WTC11 (cell line): ENCODE measurements at regions not wholly inside any gene's neighbourhood (a gene's known extent, or its start where the extent isn't known, plus 50 kb on each side); places are given as distances from the start of the nearest gene placed in this dataset.

Source experiments
- ATAC-seq: fragments of 200-7000 bp; cut with Tn5 transposase; 2 replicates; pipeline ENCODE4 v1.10.0; 2021; ENCODE audit warnings: mild to moderate bottlenecking, moderate library complexity
- CTCF ChIA-PET: fragments of 300-600 bp; sonication (Branson Sonifier 250); formaldehyde crosslinking; loops from one replicate; lab custom pipeline; 2021; ENCODE audit warnings: antibody characterized with exemption; lab: Charles Lee
- POLR2A ChIA-PET: fragments of 350-600 bp; sonication (Branson Sonifier 250); formaldehyde crosslinking; loops from one replicate; lab custom pipeline; 2021; ENCODE audit warnings: antibody characterized with exemption; lab: Charles Lee
- DNase-seq: peaks from one replicate; pipeline ENCODE4 v3.0.0; 2021; ENCODE audit warnings: low spot score
- H3K27ac Mint-ChIP-seq: 2 replicates; pipeline ENCODE4 v1.8.0; 2021; ENCODE audit warnings: mixed read lengths
- H3K27me3 Mint-ChIP-seq: 2 replicates; pipeline ENCODE4 v1.8.0; 2021; ENCODE audit warnings: low read depth, mild to moderate bottlenecking, moderate library complexity, mixed read lengths
- H3K36me3 Mint-ChIP-seq: 2 replicates; pipeline ENCODE4 v1.8.0; 2021; ENCODE audit warnings: mixed read lengths
- H3K4me1 Mint-ChIP-seq: 2 replicates; pipeline ENCODE4 v1.8.0; 2022; ENCODE audit warnings: mixed read lengths
- H3K4me3 Mint-ChIP-seq: 2 replicates; pipeline ENCODE4 v1.8.0; 2021; ENCODE audit warnings: mild to moderate bottlenecking, moderate library complexity, mixed read lengths
- H3K9me3 Mint-ChIP-seq: 2 replicates; pipeline ENCODE4 v1.8.0; 2021; ENCODE audit warnings: mixed read lengths
- ATF6 ChIP-seq: sonication (generic); formaldehyde crosslinking; IDR thresholded peaks from 2 replicates; pipeline ENCODE4 v1.8.1; 2023; ENCODE audit warnings: mild to moderate bottlenecking, missing genetic modification reagents
- CTCF ChIP-seq: fragments of 200-600 bp; IDR thresholded peaks from 2 replicates; pipeline ENCODE4 v1.8.0; 2022; ENCODE audit warnings: antibody characterized with exemption
- E2F5 ChIP-seq: sonication (generic); formaldehyde crosslinking; IDR thresholded peaks from 2 replicates; pipeline ENCODE4 v1.8.1; 2022; ENCODE audit warnings: mild to moderate bottlenecking, moderate library complexity, missing genetic modification reagents
- FOXJ3 ChIP-seq: sonication (generic); formaldehyde crosslinking; IDR thresholded peaks from 2 replicates; pipeline ENCODE4 v1.9.0; 2021; ENCODE audit warnings: missing genetic modification reagents, mild to moderate bottlenecking, borderline replicate concordance
- GABPB1 ChIP-seq: sonication (generic); formaldehyde crosslinking; IDR thresholded peaks from 2 replicates; pipeline ENCODE4 v1.8.1; 2023; ENCODE audit warnings: mild to moderate bottlenecking, missing genetic modification reagents
- GTF2I ChIP-seq: fragments of 250-450 bp; sonication (Bioruptor Pico); conservative IDR thresholded peaks from 2 replicates; pipeline ENCODE4 v1.4.0; 2021; ENCODE audit warnings: mild to moderate bottlenecking
- IRF2 ChIP-seq: sonication (generic); formaldehyde crosslinking; IDR thresholded peaks from 2 replicates; pipeline ENCODE4 v1.8.0; 2022; ENCODE audit warnings: low read depth, missing genetic modification reagents, borderline replicate concordance
- JAZF1 ChIP-seq: fragments of 250-450 bp; sonication (Bioruptor Pico); IDR thresholded peaks from 2 replicates; pipeline ENCODE4 v1.9.0; 2021; ENCODE audit warnings: moderate library complexity, mild to moderate bottlenecking, inconsistent platforms
- KAT7 ChIP-seq: sonication (generic); formaldehyde crosslinking; IDR thresholded peaks from 2 replicates; pipeline ENCODE4 v1.8.1; 2023; ENCODE audit warnings: missing genetic modification reagents, mild to moderate bottlenecking, borderline replicate concordance
- MYBL2 ChIP-seq: sonication (generic); formaldehyde crosslinking; IDR thresholded peaks from 2 replicates; pipeline ENCODE4 v1.8.1; 2023; ENCODE audit warnings: mild to moderate bottlenecking, moderate library complexity, missing genetic modification reagents
- PREB ChIP-seq: sonication (generic); formaldehyde crosslinking; IDR thresholded peaks from 2 replicates; pipeline ENCODE4 v1.8.1; 2022; ENCODE audit warnings: mild to moderate bottlenecking, missing genetic modification reagents, moderate library complexity, borderline replicate concordance
- SP1 ChIP-seq: sonication (generic); formaldehyde crosslinking; conservative IDR thresholded peaks from 2 replicates; pipeline ENCODE4 v1.8.1; 2022; ENCODE audit warnings: missing genetic modification reagents
- ZBTB21 ChIP-seq: sonication (generic); formaldehyde crosslinking; IDR thresholded peaks from 2 replicates; pipeline ENCODE4 v1.8.1; 2023; ENCODE audit warnings: mild to moderate bottlenecking, missing genetic modification reagents, borderline replicate concordance
- ZNF281 ChIP-seq: sonication (generic); formaldehyde crosslinking; IDR thresholded peaks from 2 replicates; pipeline ENCODE4 v1.8.0; 2023; ENCODE audit warnings: mild to moderate bottlenecking, missing genetic modification reagents
- ZNF396 ChIP-seq: fragments of 250-450 bp; sonication (Bioruptor Pico); IDR thresholded peaks from 2 replicates; pipeline ENCODE4 v1.8.0; 2021; ENCODE audit warnings: mild to moderate bottlenecking, moderate library complexity, borderline replicate concordance
- ZNF532 ChIP-seq: fragments of 250-450 bp; sonication (Bioruptor Pico); IDR thresholded peaks from 2 replicates; pipeline ENCODE4 v1.9.0; 2021; ENCODE audit warnings: mild to moderate bottlenecking, borderline replicate concordance
- ZNF671 ChIP-seq: fragments of 250-450 bp; sonication (Bioruptor Pico); IDR thresholded peaks from 2 replicates; pipeline ENCODE4 v1.8.0; 2021; ENCODE audit warnings: mild to moderate bottlenecking
- TF ChIP-seq, protein P1 (sequence below): sonication (generic); formaldehyde crosslinking; IDR thresholded peaks from 2 replicates; pipeline ENCODE4 v1.8.0; 2022; ENCODE audit warnings: mild to moderate bottlenecking, missing genetic modification reagents
- TF ChIP-seq, protein P2 (sequence below): sonication (generic); formaldehyde crosslinking; IDR thresholded peaks from 2 replicates; pipeline ENCODE4 v1.8.1; 2022; ENCODE audit warnings: missing genetic modification reagents, borderline replicate concordance

GRCh38 chr1:80656641-80657040 is 1144.1 kb upstream of the ADGRL2 start:
- no peak overlapping the region for H3K27ac Mint-ChIP-seq
- POLR2A ChIA-PET: no interaction called here
- DNase-seq (no peak), ATAC-seq (no peak)
- TF ChIP-seq FOXJ3: no peak
- no peak for TF ChIP-seq E2F5 (CRISPR knock-in tag)
- no peak for TF ChIP-seq GTF2I
- no peak for TF ChIP-seq CTCF
- TF ChIP-seq SP1 (CRISPR knock-in tag): no peak
- TF ChIP-seq GABPB1 (CRISPR knock-in tag): no peak
- TF ChIP-seq ZNF281 (CRISPR knock-in tag): no peak
- TF ChIP-seq MYBL2 (CRISPR knock-in tag): no peak
- no peak for TF ChIP-seq PREB (CRISPR knock-in tag)
- TF ChIP-seq ZNF671: no peak
- TF ChIP-seq ZNF532 (CRISPR knock-in tag): no peak
- TF ChIP-seq KAT7 (CRISPR knock-in tag): no peak
- no peak for TF ChIP-seq ZNF396 (CRISPR knock-in tag)
- TF ChIP-seq ZBTB21 (CRISPR knock-in tag): no peak
- TF ChIP-seq IRF2 (CRISPR knock-in tag): no peak
- TF ChIP-seq ATF6 (CRISPR knock-in tag): no peak
- TF ChIP-seq JAZF1: no peak
- TF ChIP-seq, protein P1, sequence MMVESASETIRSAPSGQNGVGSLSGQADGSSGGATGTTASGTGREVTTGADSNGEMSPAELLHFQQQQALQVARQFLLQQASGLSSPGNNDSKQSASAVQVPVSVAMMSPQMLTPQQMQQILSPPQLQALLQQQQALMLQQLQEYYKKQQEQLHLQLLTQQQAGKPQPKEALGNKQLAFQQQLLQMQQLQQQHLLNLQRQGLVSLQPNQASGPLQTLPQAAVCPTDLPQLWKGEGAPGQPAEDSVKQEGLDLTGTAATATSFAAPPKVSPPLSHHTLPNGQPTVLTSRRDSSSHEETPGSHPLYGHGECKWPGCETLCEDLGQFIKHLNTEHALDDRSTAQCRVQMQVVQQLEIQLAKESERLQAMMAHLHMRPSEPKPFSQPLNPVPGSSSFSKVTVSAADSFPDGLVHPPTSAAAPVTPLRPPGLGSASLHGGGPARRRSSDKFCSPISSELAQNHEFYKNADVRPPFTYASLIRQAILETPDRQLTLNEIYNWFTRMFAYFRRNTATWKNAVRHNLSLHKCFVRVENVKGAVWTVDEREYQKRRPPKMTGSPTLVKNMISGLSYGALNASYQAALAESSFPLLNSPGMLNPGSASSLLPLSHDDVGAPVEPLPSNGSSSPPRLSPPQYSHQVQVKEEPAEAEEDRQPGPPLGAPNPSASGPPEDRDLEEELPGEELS (CRISPR knock-in tag): no peak
- TF ChIP-seq, protein P2, sequence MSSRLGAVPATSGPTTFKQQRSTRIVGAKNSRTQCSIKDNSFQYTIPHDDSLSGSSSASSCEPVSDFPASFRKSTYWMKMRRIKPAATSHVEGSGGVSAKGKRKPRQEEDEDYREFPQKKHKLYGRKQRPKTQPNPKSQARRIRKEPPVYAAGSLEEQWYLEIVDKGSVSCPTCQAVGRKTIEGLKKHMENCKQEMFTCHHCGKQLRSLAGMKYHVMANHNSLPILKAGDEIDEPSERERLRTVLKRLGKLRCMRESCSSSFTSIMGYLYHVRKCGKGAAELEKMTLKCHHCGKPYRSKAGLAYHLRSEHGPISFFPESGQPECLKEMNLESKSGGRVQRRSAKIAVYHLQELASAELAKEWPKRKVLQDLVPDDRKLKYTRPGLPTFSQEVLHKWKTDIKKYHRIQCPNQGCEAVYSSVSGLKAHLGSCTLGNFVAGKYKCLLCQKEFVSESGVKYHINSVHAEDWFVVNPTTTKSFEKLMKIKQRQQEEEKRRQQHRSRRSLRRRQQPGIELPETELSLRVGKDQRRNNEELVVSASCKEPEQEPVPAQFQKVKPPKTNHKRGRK (CRISPR knock-in tag): no peak
- H3K4me1 Mint-ChIP-seq: peaks cover 29% of the 10 kb centered on the region
- H3K9me3 Mint-ChIP-seq: peaks cover 13% of the 10 kb centered on the region
- no peaks in the 10 kb centered on the region for H3K27me3 Mint-ChIP-seq
- CTCF ChIA-PET: interaction anchor here (0.7 to 2.3 kb wide), 7 partner anchors 11 to 439 kb away, joined by 3 to 8 read pairs (median 3); no protein-coding TSS in a partner anchor
- no peak overlapping the region for H3K4me3 Mint-ChIP-seq
- peaks cover 6% of the 10 kb centered on the region; the same call in 1 of the 2 replicates for H3K36me3 Mint-ChIP-seq
